ENCODE measurements at regions not wholly inside any gene's neighbourhood (a gene's known extent, or its start where the extent isn't known, plus 50 kb on each side); places are given as distances from the start of the nearest gene placed in this dataset.

DNA sequence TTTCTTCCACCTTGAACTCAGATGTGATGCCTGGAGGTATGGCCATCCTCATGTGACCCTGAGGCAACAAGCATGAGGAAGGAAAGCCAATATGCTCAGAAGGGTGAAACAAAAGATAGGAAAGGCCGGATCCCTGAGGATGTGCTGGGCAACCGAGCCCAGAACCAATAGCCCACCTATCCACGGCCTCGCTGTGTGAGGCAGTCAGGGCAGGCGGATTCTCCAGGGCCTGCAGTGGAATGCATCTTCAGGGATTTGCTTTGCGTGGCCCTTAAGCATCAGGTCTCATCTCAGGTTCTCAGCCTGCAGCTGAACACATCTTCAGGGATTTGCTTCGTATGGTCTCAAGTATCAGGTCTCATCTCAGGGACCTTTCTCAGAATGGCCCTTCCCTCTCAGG is 139.8 kb downstream of the ANKRD60 start:
- no peak for DNase-seq (ENCODE audit: low spot score)
- H3K9me3 ChIP-seq (ENCODE audit: low read length): no peaks in the 10 kb centered on the region
- no peaks in the 10 kb centered on the region for H3K36me3 ChIP-seq (ENCODE audit: insufficient read depth, low read length)
- TF ChIP-seq, protein P1, sequence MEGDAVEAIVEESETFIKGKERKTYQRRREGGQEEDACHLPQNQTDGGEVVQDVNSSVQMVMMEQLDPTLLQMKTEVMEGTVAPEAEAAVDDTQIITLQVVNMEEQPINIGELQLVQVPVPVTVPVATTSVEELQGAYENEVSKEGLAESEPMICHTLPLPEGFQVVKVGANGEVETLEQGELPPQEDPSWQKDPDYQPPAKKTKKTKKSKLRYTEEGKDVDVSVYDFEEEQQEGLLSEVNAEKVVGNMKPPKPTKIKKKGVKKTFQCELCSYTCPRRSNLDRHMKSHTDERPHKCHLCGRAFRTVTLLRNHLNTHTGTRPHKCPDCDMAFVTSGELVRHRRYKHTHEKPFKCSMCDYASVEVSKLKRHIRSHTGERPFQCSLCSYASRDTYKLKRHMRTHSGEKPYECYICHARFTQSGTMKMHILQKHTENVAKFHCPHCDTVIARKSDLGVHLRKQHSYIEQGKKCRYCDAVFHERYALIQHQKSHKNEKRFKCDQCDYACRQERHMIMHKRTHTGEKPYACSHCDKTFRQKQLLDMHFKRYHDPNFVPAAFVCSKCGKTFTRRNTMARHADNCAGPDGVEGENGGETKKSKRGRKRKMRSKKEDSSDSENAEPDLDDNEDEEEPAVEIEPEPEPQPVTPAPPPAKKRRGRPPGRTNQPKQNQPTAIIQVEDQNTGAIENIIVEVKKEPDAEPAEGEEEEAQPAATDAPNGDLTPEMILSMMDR (conservative IDR thresholded peaks at IDR 0.05; ENCODE audit: low read length): no peak
- no peak for TF ChIP-seq EZH2phosphoT487 (IDR thresholded peaks at IDR 0.05; ENCODE audit: borderline replicate concordance, low read depth, low read length)
- H3K4me1 ChIP-seq (ENCODE audit: insufficient read depth, low read length, poor library complexity, severe bottlenecking): no peaks in the 10 kb centered on the region
- intact Hi-C loops (cut with micrococcal nuclease; ENCODE audit: unreplicated experiment): loop anchor here (10.0 kb wide), 1 partner anchor 464 kb away; the partner anchor contains the start of gene ZBP1
- no peak overlapping the region for H3K4me3 ChIP-seq (ENCODE audit: low read depth, low read length, poor library complexity, severe bottlenecking)
- BruUV-seq (replicated peaks): no TSS peak
- ChIA-PET POLR2A (interaction anchor here (0.7 kb wide), 1 partner anchor 52 kb away, joined by 4 read pairs; no protein-coding TSS in a partner anchor), CTCF (ENCODE audit: unreplicated experiment) (interaction anchor here (0.6 kb wide), 1 partner anchor 467 kb away, joined by 3 read pairs; no protein-coding TSS in a partner anchor)
- H3K9me2 ChIP-seq (ENCODE audit: insufficient read depth, low read length): no peaks in the 10 kb centered on the region
- no peaks in the 10 kb centered on the region for H4K20me1 ChIP-seq (ENCODE audit: insufficient read depth, low read length)
- no peak overlapping the region for H2AFZ ChIP-seq (ENCODE audit: low read length)
- H3K4me2 ChIP-seq (ENCODE audit: low read length): no peak overlapping the region
- no peak overlapping the region for H3K27ac ChIP-seq (ENCODE audit: low read depth, low read length, poor library complexity, severe bottlenecking)
- H3K79me2 ChIP-seq (ENCODE audit: insufficient read depth, low read depth, low read length): no peaks in the 10 kb centered on the region

DNA sequence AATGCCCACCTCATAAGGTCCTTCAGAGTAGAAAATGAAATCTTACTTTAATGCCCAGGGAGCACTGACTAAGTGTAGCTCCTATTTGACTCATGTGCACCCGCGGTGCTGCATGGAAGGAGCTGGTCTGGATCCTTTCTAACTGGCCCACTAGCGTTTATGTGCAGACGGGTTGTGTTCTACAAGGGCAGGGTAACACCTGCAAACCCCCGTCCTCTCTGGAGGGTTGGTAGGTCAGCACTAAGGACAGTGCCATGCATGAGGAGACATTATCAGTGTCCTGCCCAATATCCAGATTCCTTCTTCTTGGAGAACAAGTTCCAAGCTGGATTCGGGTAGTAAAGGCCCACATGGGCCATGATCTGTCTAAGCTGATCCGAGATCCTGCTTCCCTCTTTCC is 140.3 kb downstream of the ANKRD60 start:
- H3K79me2 ChIP-seq (ENCODE audit: insufficient read depth, low read depth, low read length): no peaks in the 10 kb centered on the region
- intact Hi-C loops (cut with micrococcal nuclease; ENCODE audit: unreplicated experiment): loop anchor here (10.0 kb wide), 1 partner anchor 463 kb away; the partner anchor contains the start of gene ZBP1
- ChIA-PET CTCF (ENCODE audit: unreplicated experiment) (interaction anchor here (0.6 kb wide), 1 partner anchor 466 kb away, joined by 3 read pairs; no protein-coding TSS in a partner anchor), POLR2A (interaction anchor here (0.7 to 1.0 kb wide), 2 partner anchors 51 to 411 kb away, joined by 3 to 4 read pairs; no protein-coding TSS in a partner anchor)
- no peaks in the 10 kb centered on the region for H3K4me1 ChIP-seq (ENCODE audit: insufficient read depth, low read length, poor library complexity, severe bottlenecking)
- no TSS peak for BruUV-seq (replicated peaks)
- H3K36me3 ChIP-seq (ENCODE audit: insufficient read depth, low read length): no peaks in the 10 kb centered on the region
- no peak for TF ChIP-seq EZH2phosphoT487 (IDR thresholded peaks at IDR 0.05; ENCODE audit: borderline replicate concordance, low read depth, low read length)
- TF ChIP-seq, protein P1 (conservative IDR thresholded peaks at IDR 0.05; ENCODE audit: low read length): no peak
- H2AFZ ChIP-seq (ENCODE audit: low read length): no peak overlapping the region
- H3K4me2 ChIP-seq (ENCODE audit: low read length): no peak overlapping the region
- no peaks in the 10 kb centered on the region for H4K20me1 ChIP-seq (ENCODE audit: insufficient read depth, low read length)
- no peak overlapping the region for H3K27ac ChIP-seq (ENCODE audit: low read depth, low read length, poor library complexity, severe bottlenecking)
- DNase-seq (ENCODE audit: low spot score): no peak
- no peaks in the 10 kb centered on the region for H3K9me3 ChIP-seq (ENCODE audit: low read length)
- H3K4me3 ChIP-seq (ENCODE audit: low read depth, low read length, poor library complexity, severe bottlenecking): no peak overlapping the region
- H3K9me2 ChIP-seq (ENCODE audit: insufficient read depth, low read length): no peaks in the 10 kb centered on the region

DNA sequence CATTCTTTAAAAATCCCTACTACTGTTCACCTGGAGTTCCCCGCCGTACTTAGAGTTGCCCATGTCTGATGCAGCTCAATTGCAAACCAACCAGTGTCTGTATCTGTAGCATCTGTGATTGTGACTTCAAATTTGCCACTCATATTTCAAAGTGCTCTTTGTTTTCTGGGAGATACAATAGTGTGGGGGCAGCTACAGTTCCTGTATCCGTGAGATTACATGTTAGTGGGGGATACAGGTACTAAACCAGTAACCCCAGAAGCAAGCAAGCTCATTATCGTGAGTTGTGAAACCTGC is 140.9 kb downstream of the ANKRD60 start:
- no peak for DNase-seq (ENCODE audit: low spot score)
- no peak for TF ChIP-seq EZH2phosphoT487 (IDR thresholded peaks at IDR 0.05; ENCODE audit: borderline replicate concordance, low read depth, low read length)
- TF ChIP-seq, protein P1 (conservative IDR thresholded peaks at IDR 0.05; ENCODE audit: low read length): 0 out of 2 replicates have a peak, but pooled peaks have one; percentile 33
- BruUV-seq (replicated peaks): no TSS peak
- Histone ChIP-seq H3K4me1 (ENCODE audit: insufficient read depth, low read length, poor library complexity, severe bottlenecking) (no peaks in the 10 kb centered on the region), H3K4me3 (ENCODE audit: low read depth, low read length, poor library complexity, severe bottlenecking) (no peak overlapping the region), H3K9me2 (ENCODE audit: insufficient read depth, low read length) (no peaks in the 10 kb centered on the region), H3K9me3 (ENCODE audit: low read length) (no peaks in the 10 kb centered on the region), H3K79me2 (ENCODE audit: insufficient read depth, low read depth, low read length) (no peaks in the 10 kb centered on the region), H3K4me2 (ENCODE audit: low read length) (no peak overlapping the region), H3K36me3 (ENCODE audit: insufficient read depth, low read length) (no peaks in the 10 kb centered on the region), H2AFZ (ENCODE audit: low read length) (no peak overlapping the region), H4K20me1 (ENCODE audit: insufficient read depth, low read length) (no peaks in the 10 kb centered on the region), H3K27ac (ENCODE audit: low read depth, low read length, poor library complexity, severe bottlenecking) (no peak overlapping the region)
- POLR2A ChIA-PET: interaction anchor here (1.0 kb wide), 1 partner anchor 411 kb away, joined by 3 read pairs; no protein-coding TSS in a partner anchor
- intact Hi-C loops (cut with micrococcal nuclease; ENCODE audit: unreplicated experiment): loop anchor here (1.0 to 10.0 kb wide), 2 partner anchors 463 to 490 kb away; partner anchors contain the start of gene ZBP1
- CTCF ChIA-PET (ENCODE audit: unreplicated experiment): no interaction called here

Data from OCI-LY7 (cell line).